Type B pancreatic cell (in vitro differentiated cells): ENCODE measurements at regions not wholly inside any gene's neighbourhood (a gene's known extent, or its start where the extent isn't known, plus 50 kb on each side); places are given as distances from the start of the nearest gene placed in this dataset.

Experiments used
- DNase-seq: peaks from one replicate; pipeline ENCODE4 v3.0.0; 2021; ENCODE audit warnings: mixed read lengths; ENCODE audit not compliant: unreplicated experiment; ENCODE audit errors: extremely low spot score
- H3K27ac Mint-ChIP-seq: 2 replicates; pipeline ENCODE4 v1.8.0; 2021; ENCODE audit warnings: mild to moderate bottlenecking, mixed read lengths
- H3K27me3 Mint-ChIP-seq: 2 replicates; pipeline ENCODE4 v1.8.0; 2021; ENCODE audit warnings: mixed read lengths
- H3K36me3 Mint-ChIP-seq: 2 replicates; pipeline ENCODE4 v1.8.0; 2021; ENCODE audit warnings: mixed read lengths
- H3K4me1 Mint-ChIP-seq: one replicate; pipeline ENCODE4 v1.8.0; 2021; ENCODE audit warnings: mixed read lengths; ENCODE audit not compliant: unreplicated experiment
- H3K4me3 Mint-ChIP-seq: 2 replicates; pipeline ENCODE4 v1.8.0; 2021; ENCODE audit warnings: mild to moderate bottlenecking, mixed read lengths
- H3K9me3 Mint-ChIP-seq: 2 replicates; pipeline ENCODE4 v1.8.0; 2021; ENCODE audit warnings: mixed read lengths
- TF ChIP-seq, protein P1 (sequence below): fragments of 200-600 bp; sonication (generic); conservative IDR thresholded peaks from 2 replicates; pipeline ENCODE4 v1.5.0; 2021; ENCODE audit warnings: antibody characterized with exemption, mild to moderate bottlenecking

DNA sequence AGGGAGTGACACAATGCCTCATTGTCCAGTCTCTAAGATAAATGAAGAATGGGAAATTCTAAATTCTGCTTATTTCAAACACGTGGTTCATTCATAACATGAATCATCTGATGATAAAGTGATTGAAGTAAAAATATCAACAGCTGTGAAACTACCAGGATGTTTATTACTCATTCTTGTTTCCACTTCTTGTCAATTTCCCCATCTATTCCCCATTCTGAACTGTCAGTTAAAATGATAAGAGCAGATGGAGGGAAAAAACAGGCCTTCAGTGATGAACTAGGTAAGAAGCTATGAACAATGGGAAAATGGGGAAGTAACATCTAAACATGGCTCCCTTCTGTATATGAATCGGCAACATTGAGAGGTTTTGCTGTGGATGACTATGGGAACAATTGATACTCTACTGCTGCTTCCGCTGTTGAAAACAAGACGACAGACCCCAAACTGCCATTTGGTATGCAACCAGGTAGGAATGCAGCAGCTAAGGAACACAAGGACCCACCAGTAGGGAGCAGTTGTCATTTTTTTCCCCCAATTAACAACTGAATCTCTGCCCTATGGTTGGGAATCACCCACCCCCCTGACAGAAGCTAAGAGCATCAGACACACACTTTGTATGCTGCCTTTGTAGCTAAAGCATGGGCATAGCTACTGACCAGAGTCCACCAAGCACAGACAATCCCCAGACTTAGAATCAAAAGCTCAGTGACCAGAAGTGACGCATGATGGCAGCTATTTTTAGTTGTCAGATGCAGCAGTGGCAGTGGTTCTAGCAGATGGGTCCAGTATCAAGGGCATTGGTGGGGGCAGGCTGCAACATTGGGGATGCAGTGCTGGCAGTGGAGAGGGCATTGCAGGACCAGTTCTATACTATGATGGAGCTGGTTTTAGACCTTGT is 52.9 kb upstream of the ZNF366 start:
- TF ChIP-seq, protein P1, sequence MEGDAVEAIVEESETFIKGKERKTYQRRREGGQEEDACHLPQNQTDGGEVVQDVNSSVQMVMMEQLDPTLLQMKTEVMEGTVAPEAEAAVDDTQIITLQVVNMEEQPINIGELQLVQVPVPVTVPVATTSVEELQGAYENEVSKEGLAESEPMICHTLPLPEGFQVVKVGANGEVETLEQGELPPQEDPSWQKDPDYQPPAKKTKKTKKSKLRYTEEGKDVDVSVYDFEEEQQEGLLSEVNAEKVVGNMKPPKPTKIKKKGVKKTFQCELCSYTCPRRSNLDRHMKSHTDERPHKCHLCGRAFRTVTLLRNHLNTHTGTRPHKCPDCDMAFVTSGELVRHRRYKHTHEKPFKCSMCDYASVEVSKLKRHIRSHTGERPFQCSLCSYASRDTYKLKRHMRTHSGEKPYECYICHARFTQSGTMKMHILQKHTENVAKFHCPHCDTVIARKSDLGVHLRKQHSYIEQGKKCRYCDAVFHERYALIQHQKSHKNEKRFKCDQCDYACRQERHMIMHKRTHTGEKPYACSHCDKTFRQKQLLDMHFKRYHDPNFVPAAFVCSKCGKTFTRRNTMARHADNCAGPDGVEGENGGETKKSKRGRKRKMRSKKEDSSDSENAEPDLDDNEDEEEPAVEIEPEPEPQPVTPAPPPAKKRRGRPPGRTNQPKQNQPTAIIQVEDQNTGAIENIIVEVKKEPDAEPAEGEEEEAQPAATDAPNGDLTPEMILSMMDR = no peak
- Mint-ChIP-seq H3K36me3 (no peaks in the 10 kb centered on the region), H3K27me3 (no peaks in the 10 kb centered on the region), H3K9me3 (no peaks in the 10 kb centered on the region), H3K4me1 (peaks cover 21% of the 10 kb centered on the region), H3K4me3 (no peak overlapping the region), H3K27ac (no peak overlapping the region)
- no peak for DNase-seq

DNA sequence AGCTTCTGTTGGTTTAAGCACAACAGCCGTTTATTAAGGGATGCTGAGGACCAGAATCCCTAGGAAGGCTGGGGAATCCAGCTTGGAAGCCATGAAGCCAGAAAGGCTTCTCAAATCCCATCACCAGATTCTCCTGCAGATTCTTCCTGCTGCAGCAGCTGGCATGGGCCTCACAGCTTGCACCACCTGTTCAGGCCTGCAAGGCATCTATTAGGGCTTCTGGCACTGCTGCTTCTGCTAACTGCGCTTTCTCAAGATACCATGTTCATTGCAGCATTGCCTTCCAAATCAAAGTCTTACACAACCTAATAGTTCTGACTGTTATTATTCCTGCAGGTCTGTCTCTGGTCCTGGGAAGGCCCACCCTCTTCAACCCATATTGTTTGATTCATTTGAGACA is 51.2 kb upstream of the ZNF366 start:
- no peak overlapping the region for H3K4me3 Mint-ChIP-seq
- no peak overlapping the region for H3K27ac Mint-ChIP-seq
- no peaks in the 10 kb centered on the region for H3K36me3 Mint-ChIP-seq
- no peaks in the 10 kb centered on the region for H3K27me3 Mint-ChIP-seq
- no peaks in the 10 kb centered on the region for H3K9me3 Mint-ChIP-seq
- TF ChIP-seq, protein P1 = no peak
- DNase-seq = no peak
- peaks cover 21% of the 10 kb centered on the region for H3K4me1 Mint-ChIP-seq

DNA sequence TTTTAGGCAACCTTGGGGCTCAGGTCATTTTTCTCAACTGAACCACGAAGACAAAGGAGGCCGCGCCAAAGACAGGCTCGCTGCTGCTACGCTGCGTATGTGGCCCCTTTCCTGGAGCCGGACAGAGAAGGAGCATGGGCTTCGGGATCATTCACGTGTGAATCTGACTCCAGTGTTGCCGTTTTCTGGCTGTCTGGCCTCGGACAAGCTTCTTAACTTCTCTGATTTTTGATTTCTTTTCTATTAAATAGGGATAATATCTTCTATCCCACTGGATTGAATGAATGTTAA is 50.8 kb upstream of the ZNF366 start:
- Mint-ChIP-seq H3K9me3 (no peaks in the 10 kb centered on the region), H3K36me3 (no peaks in the 10 kb centered on the region), H3K27me3 (no peaks in the 10 kb centered on the region), H3K4me1 (peaks cover 21% of the 10 kb centered on the region), H3K27ac (no peak overlapping the region), H3K4me3 (no peak overlapping the region)
- TF ChIP-seq, protein P1 = no peak
- DNase-seq = no peak

DNA sequence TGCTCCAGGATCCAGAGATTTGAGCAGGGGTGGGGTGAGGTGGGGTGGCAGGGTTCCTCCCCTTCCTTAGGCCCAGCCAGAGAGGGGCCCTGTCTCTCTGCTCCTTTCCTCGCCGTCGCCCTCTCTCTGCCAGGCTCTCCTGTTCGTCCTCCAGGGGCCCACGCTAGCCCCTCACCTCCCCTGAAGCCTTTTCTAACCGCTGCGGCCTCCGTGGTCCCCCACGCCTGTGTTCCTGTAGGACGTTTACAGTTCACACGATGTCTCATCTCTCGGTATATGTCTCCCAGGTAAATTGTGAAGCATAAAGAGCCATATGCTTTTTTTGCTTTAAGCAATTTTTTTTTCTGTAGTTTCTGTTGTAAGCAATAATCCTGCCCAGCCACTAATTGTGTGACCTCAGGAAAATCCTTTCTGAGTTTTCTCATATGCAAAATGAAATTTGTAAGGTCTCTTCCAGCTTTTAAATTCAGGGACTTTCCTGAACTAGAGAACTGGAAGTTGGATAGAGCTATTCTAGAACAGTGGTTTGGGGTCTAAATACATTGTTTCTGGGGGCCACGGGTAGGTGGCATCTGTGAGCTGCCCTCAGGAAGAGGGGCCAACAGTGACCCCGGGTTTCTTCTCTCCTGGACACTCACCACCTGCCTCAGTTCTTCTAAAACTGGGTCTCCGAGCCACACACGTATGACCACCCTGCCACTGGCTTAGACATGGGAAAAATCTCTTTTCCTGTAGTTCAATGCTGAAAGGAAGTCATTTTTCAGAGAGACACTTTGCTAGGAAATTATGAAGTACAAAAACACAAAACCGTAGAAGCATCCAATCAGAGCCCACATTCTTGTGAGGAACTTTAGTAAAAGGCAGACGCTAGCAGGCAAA is 50.2 kb upstream of the ZNF366 start:
- Mint-ChIP-seq H3K27me3 (no peaks in the 10 kb centered on the region), H3K4me1 (peaks cover 21% of the 10 kb centered on the region), H3K36me3 (no peaks in the 10 kb centered on the region), H3K9me3 (no peaks in the 10 kb centered on the region), H3K4me3 (peak overlapping the region; percentile 78), H3K27ac (peak overlapping the region; percentile 50)
- TF ChIP-seq, protein P1 = peak; percentile 6
- DNase-seq = no peak
